GM18951 (cell line): ENCODE measurements at regions not wholly inside any gene's neighbourhood (a gene's known extent, or its start where the extent isn't known, plus 50 kb on each side); places are given as distances from the start of the nearest gene placed in this dataset.

Source experiments
- POLR2A ChIP-seq: IDR thresholded peaks from 4 replicates; pipeline ENCODE4 v1.6.1; 2011; ENCODE audit warnings: mild to moderate bottlenecking; ENCODE audit not compliant: insufficient read length, insufficient read depth; ENCODE audit errors: extremely low read depth
- in situ Hi-C: fragments of 300-500 bp; cut with MboI; formaldehyde crosslinking; loops from one replicate; pipeline ENCODE4 v1.12.0; 2022; ENCODE audit warnings: low sequenced_read_pairs, mixed read lengths, inconsistent platforms; ENCODE audit not compliant: unreplicated experiment

DNA sequence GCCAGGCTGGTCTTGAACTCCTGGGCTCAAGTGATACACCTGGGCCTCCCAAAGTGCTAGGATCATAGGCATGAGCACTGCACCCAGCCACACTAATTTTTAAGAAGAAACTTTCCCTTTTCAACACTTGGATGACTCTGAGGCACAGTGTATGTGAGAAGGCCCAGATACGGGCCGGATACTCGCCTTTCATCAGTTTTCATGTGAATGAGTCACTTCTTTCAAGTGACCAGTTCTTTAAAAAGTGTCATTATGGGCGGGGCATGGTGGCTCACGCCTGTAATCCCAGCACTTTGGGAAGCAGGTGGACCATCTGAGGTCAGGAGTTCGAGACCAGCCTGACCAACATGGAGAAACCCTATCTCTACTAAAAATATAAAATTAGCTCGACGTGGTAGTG, 120.8 kb downstream of the CTTN start:
- in situ Hi-C loops: no loop called here
- TF ChIP-seq POLR2A: no peak

GRCh38 chr11:70521475-70522308, 123.4 kb downstream of the CTTN start:
- in situ Hi-C loops: no loop called here
- TF ChIP-seq POLR2A: no peak

DNA sequence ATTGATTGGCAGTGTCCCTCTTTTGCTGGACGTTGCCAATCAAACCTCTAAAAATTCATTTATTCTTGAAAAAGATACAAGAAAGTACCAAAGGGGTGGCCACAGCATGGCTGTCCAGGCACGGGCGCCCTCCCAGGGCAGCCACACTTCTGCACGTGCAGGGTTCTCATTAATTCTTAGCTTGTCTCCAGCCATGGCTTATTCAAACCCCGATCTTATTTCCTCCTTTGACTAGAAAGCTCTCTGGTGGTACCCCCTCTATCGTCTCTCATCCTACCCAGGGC, 123.9 kb downstream of the CTTN start:
- no peak for TF ChIP-seq POLR2A
- in situ Hi-C loops: no loop called here

DNA sequence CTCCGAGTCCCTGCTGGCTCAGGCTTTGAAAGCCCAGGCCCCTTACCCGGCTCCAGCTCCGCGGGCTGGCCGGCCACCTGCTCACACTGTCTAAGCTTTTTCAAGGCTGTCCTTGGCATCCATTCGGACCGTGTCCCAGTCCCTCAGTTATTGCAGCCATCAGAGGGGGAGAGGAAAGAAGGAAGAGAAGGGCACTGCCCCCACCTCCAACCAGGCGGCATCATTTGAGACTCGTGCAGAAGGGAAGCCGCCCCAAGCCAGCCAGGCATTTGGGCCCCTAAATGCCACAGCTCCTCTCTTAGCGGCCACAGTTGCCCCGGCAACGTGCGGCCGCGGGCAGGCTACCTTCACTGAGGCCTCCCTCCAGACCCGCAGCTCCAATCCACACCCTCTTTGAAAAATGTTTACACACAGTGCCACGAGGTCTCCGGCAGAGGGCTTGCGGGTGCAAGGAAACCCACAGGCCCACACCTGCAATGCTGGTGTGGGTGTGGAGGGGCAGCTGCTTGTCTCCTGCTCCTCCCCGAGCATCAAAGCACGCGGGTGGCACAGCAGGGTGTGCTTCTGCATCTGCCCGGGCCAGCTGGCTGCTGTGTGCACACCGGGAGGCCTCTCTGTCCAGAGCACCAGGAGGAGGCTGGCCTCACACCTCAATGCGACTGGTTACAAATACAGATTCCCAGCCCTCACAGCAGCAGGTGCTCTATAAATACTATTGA, 124.4 kb downstream of the CTTN start:
- no peak for TF ChIP-seq POLR2A
- in situ Hi-C loops: no loop called here

- in situ Hi-C loops: no loop called here
- no peak for TF ChIP-seq POLR2A
These were observed 125.2 kb downstream of the CTTN start for GRCh38 chr11:70523384-70524095.

DNA sequence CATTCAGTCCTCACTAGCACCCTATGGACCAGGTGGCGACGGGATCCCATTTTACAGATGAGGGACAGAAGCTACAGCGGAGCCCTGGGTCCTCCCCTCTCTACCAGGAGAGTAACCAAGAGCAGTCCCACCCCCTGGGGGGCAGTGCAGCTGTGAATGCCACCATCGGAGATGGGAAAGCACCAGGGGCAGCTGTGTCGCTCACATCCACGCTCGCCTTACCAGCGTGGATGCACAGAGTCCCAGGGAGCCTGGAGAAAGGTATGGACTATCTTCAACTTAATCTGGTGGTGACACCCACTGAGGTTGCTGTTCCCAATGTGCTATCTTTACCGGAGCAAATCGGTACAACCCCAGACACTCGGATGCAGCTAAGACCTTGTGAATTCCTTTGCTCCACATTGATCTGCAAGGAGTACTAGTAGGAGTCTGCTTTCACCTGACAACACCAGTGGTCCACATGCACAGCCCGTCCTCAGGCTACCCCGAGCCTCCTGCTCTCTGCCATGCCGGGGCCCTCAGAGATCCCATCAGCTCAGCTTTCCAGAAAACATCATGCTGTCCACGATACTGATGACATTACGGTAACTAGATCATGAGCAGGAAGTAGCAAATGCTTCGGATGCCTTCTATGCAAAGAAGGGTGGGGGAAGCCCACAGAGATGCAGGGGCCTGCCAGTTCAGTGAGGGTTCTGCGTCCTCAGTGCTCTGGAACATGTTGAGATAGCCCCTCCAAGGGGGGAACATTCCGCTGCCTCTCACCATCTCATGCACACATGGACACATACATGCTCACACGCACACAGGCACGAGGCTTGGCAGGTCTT, 126.0 kb downstream of the CTTN start:
- in situ Hi-C loops: no loop called here
- TF ChIP-seq POLR2A: no peak

DNA sequence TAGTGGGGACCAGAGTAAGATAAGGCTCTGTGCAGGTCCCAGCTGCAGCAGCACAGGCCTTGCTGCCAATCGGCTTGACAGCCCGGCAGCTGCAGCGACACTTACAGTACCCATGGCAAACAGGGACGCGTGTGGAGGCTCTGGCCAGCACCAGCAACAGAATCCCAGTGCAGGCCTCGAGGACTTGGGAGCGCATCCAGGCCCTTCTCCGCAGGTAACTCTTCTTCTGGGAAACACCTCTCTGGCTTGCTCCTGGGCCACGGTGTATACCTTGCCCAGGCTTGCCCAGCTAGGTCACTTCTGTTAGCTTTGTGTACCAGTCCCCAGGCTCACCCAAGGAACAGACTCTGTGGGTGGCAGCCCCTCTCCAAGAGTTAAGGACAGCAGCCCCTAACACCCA, 126.7 kb downstream of the CTTN start:
- no peak for TF ChIP-seq POLR2A
- in situ Hi-C loops: no loop called here

- in situ Hi-C loops: no loop called here
These were observed 127.1 kb downstream of the CTTN start for GRCh38 chr11:70525466-70525865.

DNA sequence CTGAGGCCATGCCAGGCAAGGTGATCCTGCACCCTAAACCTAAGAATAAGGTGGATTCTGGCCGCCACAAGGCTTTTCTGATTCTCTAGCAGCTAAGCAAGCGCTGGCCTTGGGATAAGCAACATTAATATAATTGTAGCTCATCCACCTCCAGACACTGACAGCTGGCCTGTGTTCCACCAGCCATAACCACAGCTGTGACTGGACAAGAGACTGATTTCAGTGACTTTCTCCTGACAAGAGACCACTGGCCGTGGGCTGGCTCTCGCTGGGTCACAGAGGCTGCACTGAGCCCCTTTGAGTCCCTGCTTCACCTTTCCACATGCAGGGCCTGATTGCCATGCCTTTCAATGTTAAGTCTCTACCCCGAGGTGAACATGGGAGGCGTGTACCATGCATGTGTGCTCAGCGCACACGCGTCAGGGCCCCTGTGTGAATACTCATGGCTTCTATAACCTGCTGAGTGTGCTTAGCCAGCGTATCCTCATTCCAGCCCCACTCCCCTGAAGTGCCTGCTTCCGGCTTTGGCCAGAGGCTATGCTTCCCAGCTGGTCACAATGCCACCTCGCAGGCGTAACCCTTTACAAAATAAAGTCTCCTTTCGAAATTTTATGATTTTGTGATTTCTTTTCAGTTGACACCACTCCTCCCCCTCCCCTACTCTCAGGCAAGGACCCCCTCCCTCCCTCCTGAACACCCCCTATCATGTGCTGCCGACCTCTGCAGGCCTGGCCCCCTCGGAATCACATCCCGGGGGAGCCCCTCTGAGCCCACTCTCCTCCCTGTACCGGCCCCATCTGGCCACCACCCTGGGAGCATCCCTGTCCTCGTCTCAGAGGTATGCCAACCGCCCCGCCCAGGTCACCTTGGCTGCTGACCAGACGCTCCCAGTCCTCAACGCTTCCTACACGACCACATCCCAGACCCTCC, 128.1 kb downstream of the CTTN start:
- no peak for TF ChIP-seq POLR2A
- in situ Hi-C loops: no loop called here

More at GRCh38 chr11:70525466-70525865, 127.1 kb downstream of the CTTN start:
- TF ChIP-seq POLR2A: no peak

GRCh38 chr11:70527046-70527395, 128.7 kb downstream of the CTTN start:
- in situ Hi-C loops: no loop called here
- no peak for TF ChIP-seq POLR2A

DNA sequence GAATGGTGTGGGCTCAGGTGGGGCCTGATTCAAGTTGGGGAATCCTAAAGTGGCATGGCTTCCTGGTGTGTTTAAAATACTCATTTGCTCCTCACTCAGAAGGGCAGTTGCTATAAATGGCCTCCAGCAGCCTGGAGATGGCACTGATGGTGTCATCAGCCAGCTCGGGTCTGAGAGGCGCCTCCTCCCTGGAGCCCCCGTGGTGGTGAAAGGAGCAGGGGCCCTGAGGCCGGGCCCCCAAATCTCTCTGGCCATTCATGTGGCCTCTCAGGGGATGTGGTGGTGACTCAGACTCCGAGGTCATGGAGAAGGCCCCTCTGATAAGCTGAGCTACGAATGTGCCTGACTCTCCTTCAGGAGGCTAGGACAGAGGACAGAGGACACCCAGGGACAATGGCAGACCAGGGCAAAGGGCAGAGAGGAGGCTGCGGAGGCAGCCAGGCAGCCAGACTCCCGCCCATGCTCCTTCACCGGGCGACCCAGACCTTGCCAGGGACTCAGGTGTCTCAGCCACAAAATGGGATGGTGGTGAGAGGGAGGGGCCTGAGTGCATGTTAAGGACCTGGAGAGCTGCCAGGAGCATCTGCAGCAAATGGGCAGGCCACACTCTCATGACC, 129.2 kb downstream of the CTTN start:
- in situ Hi-C loops: no loop called here
- no peak for TF ChIP-seq POLR2A
